GM21390 (cell line): ENCODE measurements at regions not wholly inside any gene's neighbourhood (a gene's known extent, or its start where the extent isn't known, plus 50 kb on each side); places are given as distances from the start of the nearest gene placed in this dataset.

Experiments
- ATAC-seq: cut with Tn5 transposase; IDR thresholded peaks from one replicate; pipeline ENCODE4 v1.9.1; 2021; ENCODE audit not compliant: unreplicated experiment

DNA sequence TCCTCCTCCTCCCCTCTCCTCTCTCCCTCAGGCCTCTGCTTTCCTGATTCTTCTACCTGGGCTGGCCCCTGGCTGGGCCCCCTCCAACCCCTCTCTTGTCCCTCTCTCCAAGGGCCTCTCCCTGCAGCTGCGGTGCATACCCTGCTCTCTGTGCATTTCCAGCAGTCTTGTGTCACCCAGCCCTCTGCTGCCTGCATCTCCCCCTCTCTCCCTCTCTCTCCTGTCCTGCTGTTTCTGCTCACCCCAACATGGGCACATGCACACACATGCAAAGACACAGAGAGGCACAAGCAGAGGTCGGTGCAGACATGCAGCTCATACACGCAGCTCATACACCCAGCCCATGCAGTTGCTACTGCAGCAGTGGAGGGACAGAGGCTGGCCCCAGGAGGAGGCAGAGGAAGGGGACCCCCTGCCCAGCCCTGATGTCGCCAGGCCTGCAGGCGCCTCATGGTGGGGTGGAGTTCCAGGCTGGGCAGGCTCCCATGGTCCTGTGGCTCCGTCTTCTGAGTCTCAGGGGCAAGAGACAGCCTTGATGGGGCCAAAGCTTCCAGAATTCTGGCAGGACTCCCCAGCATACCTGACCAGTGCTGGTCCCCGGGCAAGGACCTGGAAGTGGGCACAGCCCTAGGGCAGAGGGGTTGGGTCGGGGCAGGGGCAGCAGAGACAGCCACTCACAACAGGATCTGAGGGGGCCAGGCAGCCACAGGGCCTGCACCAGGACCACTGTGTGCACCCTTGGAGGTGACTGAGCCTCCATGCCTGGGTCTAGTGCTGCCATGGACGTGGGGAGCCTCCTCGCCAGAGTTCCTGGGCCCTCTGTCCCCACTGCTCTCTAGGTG, 216.9 kb downstream of the C9orf50 start:
- ATAC-seq: no peak

DNA sequence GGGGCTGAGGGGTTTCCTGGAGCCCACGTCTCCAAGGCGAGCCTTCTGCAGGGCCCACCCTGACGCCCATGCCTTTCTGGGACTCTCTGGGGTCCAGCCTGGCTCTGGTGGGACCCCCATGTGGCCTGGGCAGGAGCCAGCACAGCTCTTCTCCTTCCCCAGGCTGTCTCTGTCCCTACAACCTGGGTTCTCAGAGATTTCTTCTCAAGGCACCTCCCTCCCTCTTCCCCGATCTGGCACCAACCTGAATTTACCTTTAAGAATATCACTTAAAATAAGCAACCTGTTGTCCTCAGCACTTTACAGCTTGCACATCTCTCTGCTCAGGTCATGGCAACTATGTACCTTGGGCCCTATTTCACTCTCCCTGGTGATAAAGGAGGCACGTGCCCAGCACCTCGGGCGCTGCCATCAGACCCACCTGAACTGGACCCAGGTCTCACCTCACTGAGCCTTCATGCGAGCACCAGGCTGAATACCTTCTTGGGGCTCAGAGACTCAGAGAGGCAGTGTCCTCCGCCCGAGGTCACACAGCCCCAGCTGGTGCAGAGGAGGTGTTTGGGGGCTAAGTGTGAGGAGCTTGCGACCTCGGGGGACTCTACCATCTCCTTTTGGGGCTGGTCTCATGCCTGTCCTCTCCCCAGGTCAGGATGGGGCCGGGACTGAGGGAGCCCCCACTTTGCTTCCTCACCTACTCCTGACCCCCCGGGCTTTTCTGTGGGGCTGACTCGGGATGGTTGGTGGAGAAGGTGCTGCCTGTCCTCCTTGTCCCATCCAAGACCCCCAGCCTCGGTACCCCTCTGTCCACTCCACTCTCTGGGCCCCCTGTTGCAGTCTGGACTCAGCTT, 217.7 kb downstream of the C9orf50 start:
- ATAC-seq: no peak

DNA sequence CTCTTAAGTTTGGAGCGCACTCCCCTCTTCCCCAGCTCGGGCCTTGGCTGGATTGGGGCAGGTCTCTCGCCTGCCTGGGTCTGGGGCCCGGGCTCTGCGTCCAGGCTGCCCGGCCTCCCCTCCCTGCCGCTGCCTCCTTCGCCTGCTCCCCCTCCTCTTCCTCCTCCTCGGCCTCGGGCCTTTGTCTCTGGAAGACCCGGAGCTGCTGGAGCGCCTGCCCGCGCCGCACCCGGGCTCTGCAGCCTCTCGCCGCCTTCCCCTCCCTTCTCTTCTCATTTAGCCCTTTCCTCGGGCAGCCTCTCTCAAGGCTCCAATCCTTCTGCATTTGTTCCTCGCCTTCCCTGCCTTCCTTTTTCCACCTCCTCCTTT, 218.5 kb downstream of the C9orf50 start:
- ATAC-seq: no peak

DNA sequence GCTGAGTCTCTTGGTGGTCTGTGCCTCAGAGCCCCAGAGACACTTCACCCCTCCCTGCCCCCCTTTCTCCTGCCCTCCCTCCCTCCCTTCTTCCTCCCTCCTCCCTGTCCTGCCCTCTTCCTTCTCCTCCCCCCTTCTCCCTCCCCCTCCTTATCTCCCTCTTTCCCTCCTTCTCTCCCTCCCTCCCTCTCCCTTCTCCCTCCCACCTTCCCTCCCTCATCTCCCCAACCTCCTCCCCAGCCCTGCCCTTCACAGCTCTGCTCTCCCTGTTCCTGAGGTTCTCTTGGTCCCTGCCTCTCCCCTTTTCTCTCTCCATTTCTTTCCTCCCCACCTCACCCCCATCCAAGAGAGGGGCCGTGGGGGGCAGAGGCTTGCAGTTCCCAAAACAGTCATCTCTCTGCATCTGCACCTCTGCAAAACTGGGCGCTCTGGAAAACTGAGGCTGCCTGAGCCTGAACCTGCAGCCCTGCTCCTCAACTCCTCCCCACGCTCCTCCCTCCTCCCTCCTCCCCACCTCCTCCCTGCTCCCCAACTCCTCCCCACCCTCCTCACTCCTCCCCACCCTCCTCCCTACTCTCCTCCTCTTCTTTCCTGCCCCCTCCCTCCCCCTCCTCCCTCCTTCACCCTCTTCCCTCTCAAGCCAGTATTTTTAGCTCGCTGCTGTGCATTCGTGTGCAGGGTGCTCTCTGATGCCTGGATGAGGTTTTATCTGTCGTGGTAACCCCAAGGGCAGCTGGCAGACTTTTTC, 219.1 kb downstream of the C9orf50 start:
- ATAC-seq: no peak

DNA sequence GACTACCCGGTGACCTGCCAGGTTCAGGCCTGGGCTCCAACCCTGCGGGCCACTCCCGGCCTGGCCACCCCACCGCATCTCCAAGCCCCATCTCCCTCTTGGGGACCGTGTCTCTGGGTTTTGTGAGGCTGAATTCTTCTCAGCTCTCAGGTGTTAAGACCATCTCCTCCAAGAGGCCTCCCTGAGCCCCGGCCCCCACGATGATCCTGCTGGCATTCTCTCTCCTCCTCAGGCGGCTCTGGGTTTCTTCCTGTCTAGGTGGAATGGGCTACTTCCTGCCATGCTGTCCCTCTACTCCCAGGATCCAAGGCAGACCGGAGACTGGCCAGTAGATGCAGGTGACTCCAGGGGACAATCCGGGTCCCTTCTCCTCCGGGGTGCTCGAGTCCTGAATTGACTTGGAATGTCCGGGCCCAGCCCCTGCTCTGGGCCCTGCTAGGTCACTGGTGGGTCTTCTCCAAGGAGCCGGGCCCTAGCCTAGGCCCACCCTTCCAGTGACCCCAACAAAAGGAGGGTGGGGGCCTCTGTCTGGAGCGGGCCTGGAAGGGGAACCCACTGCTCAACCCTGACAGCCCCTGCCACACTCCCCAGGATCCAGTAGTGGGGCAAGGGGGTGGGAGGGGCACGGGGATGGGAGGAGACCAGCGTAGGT, 219.8 kb downstream of the C9orf50 start:
- no peak for ATAC-seq

DNA sequence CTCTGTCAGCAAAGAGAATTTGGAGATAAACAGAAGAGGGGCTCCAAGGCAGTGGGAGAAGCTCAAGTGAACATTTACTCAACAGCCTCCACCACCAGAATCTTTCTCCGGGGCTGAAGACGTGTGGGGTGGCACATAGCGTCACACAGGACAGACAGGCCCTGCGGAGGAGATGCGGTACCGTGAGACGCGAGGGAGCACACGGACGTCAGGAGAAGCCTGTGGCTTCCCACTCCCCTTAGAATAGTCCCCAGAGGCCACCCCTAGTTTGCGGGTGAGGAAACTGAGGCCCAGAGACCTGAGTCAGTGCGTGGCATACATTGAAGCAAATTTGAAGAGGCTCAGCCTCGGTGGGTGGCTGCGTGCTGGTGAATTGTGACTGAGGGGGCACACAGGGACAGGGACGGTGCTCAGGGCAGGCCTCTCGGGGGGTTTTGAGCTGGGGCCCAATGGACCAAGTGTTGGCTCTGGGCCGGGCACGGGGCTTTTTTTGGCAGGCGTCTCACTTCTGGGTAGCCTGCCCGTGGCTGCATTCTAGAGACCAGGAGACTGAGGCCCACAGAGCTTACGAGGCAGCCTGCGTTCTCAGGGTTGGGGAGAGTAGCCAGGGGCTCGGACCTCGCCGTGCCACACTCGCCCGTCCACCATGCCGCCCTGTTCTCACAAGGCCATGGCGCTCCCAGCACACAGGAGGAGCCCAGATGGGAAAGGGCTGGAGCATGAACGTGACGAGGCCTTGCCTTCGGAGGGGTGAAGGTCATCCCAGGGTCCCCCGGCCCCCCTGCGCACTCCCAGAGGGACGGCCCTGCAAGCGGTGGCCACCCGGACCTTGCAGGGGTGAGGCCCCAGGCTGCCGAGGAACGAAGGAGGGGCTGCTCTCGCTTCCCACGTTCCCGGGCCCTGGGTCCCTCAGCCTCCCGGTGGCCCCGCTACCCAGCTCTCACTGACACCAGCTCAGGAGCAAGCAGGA, 220.6 kb downstream of the C9orf50 start:
- ATAC-seq: no peak

DNA sequence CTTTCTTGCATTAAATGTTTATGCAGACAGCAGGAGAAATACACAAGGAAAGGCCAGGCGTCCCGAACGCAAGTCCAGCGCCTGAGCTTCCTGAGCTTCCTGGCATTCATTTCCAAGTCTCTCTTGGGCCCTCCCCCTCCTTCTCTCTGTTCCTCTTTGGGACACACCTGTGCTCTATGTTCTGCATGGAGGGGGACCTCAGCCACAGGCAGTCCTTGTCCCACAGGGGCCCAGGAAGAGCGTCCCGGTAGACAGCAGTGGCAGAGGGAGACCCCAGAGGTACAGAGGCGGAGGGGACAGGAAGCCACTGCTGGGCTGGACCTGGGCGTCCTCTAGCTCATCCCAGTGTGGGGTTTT, 221.3 kb downstream of the C9orf50 start:
- ATAC-seq: no peak

DNA sequence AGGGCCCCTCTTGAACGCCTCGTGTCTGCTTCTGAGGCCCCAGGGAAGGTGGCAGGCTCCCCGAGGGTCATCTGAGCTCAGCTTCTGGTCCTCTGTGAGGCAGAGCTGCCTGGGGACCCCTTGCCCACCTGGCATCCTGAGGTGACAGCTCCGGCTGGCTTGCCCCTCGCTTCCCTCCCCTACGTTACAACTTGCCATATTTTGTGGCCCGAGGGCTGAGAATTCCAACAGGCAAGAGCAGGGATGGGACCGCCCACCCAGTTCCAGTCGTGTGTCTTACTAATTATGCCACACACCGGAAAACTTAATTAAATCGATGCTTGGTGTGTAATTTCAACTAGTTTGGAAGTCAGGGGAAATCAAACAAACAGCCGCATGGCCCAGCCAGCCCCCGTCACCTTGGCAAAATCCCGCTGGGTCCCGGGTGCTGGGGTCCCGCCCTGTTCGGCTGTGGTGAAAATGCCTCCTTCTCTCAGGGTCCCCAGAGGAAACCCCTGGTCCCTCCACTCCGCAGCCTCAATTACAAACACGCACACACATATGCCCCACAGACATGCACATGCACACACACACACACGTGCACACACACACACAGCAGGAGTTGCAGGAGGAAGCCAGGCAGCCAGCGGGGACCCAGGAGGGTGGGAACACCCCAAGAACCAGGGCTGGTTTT, 221.0 kb upstream of the IER5L start:
- no peak for ATAC-seq

DNA sequence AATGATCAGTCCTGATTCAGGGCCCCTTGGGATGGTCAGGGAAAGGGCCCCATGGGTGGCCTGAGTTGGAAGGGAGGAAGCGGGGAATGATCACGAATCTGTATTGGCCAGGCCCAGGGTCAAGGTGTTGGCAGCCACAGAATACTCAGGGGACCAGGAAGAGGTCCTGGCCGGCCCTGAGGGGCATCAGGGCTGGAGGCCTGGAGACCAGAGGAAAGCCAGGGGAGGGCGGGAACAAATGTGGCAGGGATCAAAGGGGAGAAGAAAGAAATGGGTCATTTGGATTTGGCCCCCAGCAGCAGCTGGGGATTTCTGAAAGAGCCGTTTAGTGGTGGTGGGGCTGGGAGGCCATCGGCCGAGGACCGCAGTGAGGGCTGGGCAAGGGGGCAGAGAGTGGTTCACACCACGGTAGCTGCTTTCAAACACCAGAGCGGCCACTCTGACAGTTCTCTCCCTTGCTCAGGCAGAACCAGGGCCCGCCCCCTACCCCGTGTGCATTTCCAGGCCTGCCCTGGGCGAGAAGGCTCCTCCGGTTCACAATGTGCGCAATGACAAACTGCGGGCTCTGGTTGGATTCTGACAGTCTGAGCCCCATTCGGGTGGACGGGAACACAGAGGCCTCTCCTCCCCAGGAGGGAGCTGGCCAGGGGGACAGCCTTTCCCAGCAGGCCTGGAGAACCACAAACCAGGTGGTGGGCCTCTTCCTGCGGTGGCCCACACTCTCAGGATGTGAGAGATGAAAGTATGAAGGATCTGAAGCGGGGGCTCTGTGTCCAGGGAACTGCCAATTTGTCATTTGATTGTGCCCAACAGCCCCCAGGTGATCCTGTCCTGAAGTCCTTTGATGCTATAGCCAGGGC, 220.3 kb upstream of the IER5L start:
- ATAC-seq: no peak

DNA sequence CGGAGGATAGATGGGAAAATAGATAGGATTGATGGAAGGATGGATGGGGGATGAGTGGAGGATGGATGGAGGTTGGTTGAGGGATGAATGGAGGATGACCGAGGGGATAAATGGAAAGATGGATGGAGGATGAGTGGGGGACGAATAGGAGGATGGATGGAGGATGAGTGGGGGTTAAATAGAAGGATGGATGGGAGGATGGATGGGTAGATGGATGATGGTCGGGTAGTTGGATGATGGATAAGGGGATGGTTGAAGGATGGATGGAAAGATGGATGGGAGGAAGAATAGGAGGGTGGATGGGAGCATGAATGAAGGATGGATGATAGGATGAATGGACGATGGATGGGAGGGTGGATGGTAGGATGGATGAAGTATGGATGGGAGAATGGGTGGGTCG, 219.3 kb upstream of the IER5L start:
- no peak for ATAC-seq

DNA sequence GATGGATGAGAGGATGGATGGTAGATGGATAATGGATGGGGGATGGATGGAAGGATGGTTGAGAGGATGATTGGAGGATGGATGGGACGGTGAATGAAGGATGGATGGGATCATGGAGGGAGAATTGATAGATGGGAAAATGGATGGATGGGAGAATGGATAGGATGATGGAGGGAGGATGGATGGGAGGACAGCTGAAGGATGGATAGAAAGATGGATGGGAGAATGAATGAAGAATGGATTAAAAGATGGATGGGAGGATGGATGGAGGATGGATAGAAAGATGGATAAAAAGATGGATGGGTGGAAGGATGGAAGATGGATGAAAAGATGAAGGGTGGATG, 218.3 kb upstream of the IER5L start:
- no peak for ATAC-seq

DNA sequence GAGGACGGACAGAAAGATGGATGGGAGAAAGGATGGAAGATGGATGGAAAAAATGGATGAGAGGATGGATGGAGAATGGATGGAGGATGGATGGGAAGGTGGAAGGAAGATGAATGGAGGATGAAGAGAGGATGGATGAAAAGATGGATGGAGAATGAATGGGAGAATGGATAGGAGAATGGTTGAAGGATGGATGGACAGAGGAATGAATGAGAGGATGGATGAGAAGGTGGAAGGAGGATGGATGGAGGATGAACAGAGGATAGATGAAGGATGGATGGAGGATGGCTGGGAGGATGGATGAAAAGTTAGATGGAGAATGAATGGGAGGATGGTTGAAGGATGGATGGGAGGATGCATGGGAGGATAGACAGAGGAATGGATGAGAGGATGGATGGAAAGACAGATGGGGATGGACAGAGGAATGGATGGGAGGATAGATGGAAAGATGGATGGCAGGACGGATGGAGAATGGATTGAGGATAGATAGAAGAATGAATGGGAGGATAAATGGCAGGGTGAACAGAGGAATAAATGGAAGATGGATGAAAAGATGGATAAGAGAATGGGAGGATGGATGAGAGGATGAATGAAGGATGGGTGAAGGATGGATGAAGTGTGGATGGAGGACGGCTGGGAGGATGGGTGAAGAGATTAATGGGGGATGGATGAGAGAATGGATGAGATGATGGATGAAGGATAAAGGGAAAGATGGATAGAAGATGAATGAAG, 217.7 kb upstream of the IER5L start:
- no peak for ATAC-seq

DNA sequence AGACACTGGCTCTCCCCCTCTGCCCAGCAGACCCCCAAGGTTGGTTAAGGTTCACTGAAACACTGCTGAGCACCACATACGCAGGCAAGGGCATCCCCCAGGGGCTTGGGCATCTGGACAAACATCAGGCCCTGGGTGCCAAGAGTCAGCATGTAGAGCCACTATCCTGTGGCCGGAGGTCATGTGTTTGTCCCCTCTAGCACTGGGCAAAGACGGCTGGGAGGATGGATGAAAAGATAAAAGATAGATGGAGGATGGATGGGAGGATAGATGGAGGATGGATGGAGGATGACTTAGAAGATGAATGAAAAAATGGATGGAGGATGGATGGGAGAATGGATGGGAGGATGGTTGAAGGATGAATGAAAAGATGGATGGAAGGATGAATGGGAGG, 216.8 kb upstream of the IER5L start:
- ATAC-seq: no peak

DNA sequence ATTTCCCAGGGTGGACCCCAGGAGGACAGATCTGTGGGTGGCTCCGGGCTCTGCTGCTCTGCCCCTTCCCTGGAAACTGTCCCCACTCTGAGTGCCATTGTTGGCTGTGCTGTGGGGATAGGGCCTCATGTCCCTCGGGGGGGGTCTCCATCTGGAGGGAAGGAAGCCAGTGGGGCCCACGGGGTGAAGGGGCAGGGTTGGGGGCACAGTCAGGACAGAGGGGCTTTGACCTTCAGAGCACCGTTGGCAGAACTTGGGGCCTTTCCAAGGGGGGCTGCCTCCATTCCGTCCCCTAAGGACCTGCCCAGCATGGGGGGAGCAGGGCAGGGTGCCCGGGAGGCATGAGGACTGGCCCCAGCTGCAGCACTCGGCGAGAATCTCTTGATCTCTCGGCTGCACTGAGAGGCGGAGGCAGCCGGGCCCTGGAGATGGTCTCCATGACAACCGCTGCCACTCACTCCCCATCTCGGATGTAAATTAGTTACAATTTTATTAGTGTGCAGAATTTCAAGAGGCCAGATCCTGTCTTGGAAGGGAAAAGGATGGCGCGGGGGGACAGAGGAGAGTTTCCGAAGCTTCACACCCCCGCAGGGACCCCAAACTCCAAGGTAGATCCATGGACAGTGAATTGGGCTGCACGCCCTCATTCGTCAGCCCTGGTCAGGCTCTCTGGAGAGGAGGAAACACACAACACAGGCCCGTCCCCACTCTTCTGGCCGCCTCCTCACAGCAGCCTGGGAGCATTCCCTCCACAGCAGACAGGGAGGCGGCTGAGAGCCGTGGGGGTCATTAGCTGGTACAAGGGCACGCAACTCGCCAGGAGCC, 216.2 kb upstream of the IER5L start:
- ATAC-seq: no peak

DNA sequence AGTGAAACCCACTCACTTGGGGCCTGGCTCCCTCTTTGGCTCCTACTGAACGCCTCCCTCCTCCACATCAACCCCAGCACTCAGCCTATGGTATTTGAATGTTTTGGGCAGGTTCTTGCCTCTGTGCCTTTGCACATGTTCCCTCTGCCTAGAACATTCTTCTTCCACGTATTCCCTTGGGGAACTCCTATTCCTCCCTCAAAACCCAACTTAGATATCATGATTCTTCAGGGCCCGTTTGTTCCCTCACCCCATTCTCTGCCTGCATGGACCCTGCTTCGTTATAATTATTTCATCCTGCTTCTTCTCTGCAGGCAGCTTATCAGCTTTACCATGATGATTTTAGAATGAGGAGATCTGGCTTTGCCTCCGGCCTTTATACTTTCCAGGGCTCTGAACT, 215.0 kb upstream of the IER5L start:
- ATAC-seq: no peak

DNA sequence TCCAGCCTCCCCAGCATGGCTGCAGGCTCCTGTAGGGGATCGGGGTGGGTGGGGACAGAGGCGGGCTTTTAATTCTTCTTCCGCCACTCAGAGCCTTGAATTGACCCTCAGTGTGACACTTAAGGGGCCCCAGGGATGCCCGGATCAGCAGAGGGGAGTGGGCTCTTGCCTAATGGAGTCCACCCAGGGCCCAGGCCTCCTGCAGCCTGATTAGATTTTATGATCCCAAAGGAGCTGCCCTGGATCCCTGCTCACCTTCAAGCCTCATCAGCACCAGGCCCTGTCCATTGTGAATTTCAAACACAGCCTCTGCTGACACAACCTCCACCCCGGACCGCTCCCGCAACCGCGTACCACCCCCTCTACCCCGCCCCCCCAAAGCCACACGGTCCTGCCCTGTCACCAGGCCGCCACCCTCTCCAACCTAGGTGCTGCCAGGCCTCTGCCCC, 214.1 kb upstream of the IER5L start:
- ATAC-seq: no peak

DNA sequence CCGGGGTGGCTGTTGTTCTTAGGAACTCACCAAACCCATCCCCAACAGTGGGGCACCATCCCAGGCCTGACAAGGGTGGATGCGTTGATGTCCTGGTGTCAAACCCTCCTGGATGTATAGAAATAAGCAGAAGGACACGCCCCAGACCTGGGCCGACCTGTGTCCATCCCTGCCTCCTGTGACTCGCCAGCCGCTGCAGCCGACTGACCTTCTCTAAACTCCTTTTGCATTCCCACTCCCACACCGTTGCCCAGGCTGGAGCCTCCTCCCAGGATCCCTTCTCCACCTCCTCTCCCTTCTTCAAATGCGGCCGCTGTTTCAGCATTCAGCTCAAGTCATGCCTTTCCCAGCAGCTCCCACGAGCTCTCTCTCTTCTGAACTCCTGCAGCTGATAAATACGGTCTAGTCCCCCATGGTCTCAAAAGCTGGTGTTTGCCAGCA, 213.2 kb upstream of the IER5L start:
- ATAC-seq: no peak
